Mesodermal cell (in vitro differentiated cells): ENCODE measurements at regions not wholly inside any gene's neighbourhood (a gene's known extent, or its start where the extent isn't known, plus 50 kb on each side); places are given as distances from the start of the nearest gene placed in this dataset.

ENCODE experiments used
- H3K27ac ChIP-seq: 2 replicates; pipeline ENCODE4 v1.7.0; 2013; ENCODE audit warnings: mild to moderate bottlenecking, low read depth, low read length, moderate library complexity; ENCODE audit not compliant: severe bottlenecking
- H3K36me3 ChIP-seq: 2 replicates; pipeline ENCODE4 v1.7.1; 2013; ENCODE audit warnings: mild to moderate bottlenecking, low read length, moderate library complexity; ENCODE audit not compliant: control insufficient read depth, insufficient read depth
- H3K4me1 ChIP-seq: one replicate; pipeline ENCODE4 v1.7.1; 2013; ENCODE audit warnings: mild to moderate bottlenecking, low read length; ENCODE audit not compliant: insufficient read depth, control insufficient read depth, poor library complexity, severe bottlenecking
- H3K4me3 ChIP-seq: 2 replicates; pipeline ENCODE4 v1.7.0; 2013; ENCODE audit warnings: low read length, control low read depth, mild to moderate bottlenecking; ENCODE audit not compliant: insufficient read depth, poor library complexity, severe bottlenecking; ENCODE audit errors: extremely low read depth
- H3K9me3 ChIP-seq: 2 replicates; pipeline ENCODE4 v1.7.1; 2013; ENCODE audit warnings: mild to moderate bottlenecking, low read length, moderate library complexity; ENCODE audit not compliant: control insufficient read depth
- WGBS, 2 experiments: methylation state at CpG; one replicate each; pipeline ENCODE4 v1.1.5; 2013; ENCODE audit warnings: missing lambda C conversion rate in 2 of 2; ENCODE audit not compliant: insufficient coverage in 2 of 2; 5-methylcytosine and 5-hydroxymethylcytosine counted together

DNA sequence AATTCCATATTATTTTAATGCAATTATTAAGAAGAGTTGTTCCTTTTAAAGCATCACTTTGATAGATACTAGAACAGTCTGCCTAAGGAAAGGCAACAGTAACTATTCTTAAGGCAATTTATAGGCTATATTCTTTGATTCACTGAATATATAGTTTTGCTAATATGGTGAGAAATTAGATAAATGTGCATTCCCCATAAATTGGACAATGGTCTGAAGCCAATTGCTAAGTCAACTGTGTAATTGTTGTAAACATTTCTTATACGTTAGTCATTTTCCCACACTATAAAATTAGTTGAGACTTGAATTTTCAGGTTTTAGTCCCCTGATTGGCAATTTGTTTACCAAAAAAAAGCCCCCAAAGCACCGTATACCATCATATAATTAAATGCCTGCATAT, 263.0 kb upstream of the NECTIN3 start:
- 100% methylated on average over 1 of the region's 2 CpGs; no CpG with 5 or more reads in 1 of the 2 experiments for WGBS, 2 experiments
- H3K4me3 ChIP-seq = no peak overlapping the region
- peaks cover 8% of the 10 kb centered on the region for H3K4me1 ChIP-seq

DNA sequence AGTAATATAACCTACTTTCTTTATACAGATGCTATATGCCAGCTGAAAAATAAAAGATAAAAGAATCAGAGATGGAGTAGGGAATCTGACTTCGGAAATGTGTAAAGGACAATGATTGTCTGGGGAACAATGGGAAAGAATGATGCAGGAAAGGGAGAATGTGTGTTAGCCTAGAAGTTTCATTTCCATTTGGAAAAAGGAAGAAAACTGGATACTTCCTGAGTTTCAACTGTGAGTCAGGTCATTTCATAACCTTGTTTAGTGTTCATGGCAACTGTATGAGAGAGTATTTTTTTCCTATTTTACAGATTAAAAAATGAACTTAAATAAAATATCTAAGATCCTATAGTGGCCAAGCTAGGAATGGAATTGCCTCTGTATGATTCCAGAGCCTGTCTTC, 261.3 kb upstream of the NECTIN3 start:
- Histone ChIP-seq H3K4me3 (no peak overlapping the region), H3K9me3 (no peaks in the 10 kb centered on the region), H3K27ac (no peak overlapping the region), H3K36me3 (no peaks in the 10 kb centered on the region), H3K4me1 (peaks cover 13% of the 10 kb centered on the region)
- 75 to 80% methylated on average over 1 of the region's 1 CpG for WGBS, 2 experiments

More for the DNA sequence above, 263.0 kb upstream of the NECTIN3 start:
- Histone ChIP-seq H3K9me3 (no peaks in the 10 kb centered on the region), H3K27ac (no peak overlapping the region), H3K36me3 (no peaks in the 10 kb centered on the region)

DNA sequence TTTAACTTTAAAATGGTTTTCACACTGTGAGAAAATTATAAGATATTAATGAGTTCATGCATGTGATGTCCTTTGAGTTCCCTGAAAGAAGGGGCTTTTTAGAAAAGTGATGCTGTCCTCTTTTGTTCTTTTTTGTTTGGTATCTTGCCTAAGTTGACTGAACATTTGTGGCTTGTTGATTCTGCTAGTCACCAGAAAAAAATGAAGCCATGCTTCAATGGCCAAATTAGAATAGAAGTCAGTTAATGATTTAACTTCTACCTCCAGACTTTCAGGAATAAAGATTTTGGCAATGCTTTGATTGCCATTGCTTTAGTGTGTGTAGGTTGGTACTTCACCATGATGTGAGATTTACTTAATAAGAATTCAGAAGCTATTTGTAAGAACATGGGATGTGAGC, 260.6 kb upstream of the NECTIN3 start:
- Histone ChIP-seq H3K9me3 (no peaks in the 10 kb centered on the region), H3K27ac (no peak overlapping the region), H3K4me3 (no peak overlapping the region), H3K4me1 (peaks cover 18% of the 10 kb centered on the region), H3K36me3 (no peaks in the 10 kb centered on the region)

DNA sequence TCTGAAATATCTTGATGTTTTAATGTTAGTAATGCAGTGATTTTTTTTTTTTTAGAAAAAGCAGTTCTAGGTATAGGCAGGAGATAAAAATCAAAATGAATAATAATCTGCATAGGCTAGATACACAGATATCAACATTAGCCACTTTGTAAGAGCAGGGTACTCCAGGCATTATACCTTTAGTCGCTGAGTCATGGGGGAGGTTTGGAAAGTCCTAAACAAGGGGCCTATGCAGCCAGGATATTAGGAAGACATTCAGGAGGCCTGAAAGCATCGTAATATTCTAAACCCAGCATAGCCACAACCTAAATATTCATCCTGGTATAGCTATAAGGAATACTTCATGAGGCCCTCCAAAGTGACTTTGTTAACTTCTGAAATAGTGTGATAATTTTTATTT, 258.1 kb upstream of the NECTIN3 start:
- H3K27ac ChIP-seq = peak overlapping the region; percentile 91
- H3K4me3 ChIP-seq = no peak overlapping the region
- WGBS, 2 experiments = no CpG with 5 or more reads among the region's 2 CpGs

DNA sequence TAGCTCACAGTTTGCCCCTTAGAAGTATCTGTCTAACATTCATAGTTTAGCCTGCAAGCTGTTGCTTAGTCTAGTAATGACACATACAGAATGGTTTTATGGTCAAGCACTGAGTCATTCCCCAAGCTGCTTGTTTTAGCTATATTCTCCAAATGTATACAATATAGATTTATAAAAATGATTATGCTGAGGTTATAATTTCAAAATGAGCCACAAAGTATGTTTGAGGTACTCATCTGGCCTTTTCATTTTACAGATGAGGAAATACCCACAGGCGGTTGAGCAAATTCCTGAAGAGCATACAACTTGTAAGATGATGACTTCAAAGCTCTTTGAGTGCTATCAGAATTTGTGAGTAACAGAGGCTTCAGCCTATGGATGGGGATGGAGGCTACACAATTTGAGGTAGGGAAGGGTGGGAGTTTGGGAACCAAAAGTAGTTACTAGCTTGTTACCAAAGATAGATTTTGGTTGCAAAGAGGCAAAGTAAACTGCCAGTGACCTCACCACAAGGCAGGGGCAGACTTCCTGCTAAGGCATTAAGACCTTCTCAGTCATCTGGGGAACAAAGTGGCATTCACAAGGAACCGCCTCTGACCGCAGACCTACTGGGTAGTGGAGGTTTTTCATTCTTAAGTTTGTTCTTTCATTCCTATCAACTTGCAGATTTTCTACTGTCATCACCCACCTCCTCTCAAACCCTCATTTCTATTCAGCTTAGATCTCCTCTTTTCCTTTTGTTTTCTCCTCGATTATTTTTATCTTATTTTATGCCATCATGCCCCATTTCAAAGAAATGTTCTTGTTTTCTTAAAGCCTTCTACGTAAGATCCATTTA, 257.2 kb upstream of the NECTIN3 start:
- Histone ChIP-seq H3K27ac (peak overlapping the region; percentile 91), H3K9me3 (no peaks in the 10 kb centered on the region), H3K4me1 (peaks cover 18% of the 10 kb centered on the region), H3K36me3 (no peaks in the 10 kb centered on the region), H3K4me3 (no peak overlapping the region)
- WGBS, 2 experiments = 58 to 71% methylated on average over 2 to 3 of the region's 5 CpGs

More for the DNA sequence above, 258.1 kb upstream of the NECTIN3 start:
- H3K9me3 ChIP-seq = no peaks in the 10 kb centered on the region
- no peaks in the 10 kb centered on the region for H3K36me3 ChIP-seq
- peaks cover 18% of the 10 kb centered on the region for H3K4me1 ChIP-seq

DNA sequence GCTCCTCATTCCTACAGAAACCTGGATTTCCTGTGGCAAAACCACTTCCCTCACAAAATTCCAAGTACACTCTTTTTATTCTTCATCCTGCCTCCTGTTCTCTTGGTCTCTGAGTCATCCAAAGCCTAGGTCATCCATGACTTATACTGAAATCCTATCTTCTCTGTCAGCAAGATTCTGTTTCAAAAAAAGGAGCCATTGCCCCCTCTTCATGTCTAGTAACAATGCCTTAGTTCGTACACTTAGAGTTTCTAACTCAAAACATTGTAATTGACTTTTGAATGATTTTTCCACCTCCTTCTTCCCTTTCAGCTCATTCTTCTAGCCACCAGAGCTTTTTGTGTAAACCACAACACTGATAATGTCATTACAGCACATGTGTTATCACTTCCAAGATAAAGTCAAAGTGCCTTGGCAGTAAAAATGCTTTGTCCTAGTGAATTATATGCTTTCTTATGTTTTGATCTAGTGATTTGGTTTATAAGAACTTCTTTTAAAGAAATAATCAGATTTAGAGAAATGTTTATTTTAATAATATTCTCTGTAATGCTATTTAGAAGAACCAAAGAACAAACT, 256.5 kb upstream of the NECTIN3 start:
- Histone ChIP-seq H3K4me1 (peaks cover 18% of the 10 kb centered on the region), H3K36me3 (no peaks in the 10 kb centered on the region), H3K9me3 (no peaks in the 10 kb centered on the region), H3K4me3 (no peak overlapping the region), H3K27ac (peak overlapping the region; percentile 91)
- 50 to 60% methylated on average over 1 of the region's 1 CpG for WGBS, 2 experiments

DNA sequence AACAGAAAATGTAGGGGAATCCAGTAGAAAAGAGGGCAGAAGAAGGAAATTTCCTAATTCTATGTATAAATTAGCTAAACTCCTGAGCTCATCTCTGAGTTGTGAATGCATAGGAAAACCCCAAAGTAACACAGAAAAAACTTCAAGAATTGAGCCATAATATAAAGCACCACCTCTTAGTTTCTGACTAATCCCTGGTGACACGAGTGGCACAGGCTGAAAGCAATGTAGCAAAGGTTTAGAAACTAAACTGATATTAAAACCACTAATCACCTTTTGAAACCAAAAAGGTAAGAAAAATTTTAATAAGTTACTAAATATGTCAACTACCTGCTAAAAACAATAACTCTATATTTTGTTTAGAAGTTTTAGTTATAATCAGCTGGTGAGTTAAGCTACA, 255.6 kb upstream of the NECTIN3 start:
- H3K4me3 ChIP-seq = no peak overlapping the region
- 100% methylated on average over 1 of the region's 1 CpG; no CpG with 5 or more reads in 1 of the 2 experiments for WGBS, 2 experiments
- H3K4me1 ChIP-seq = peaks cover 18% of the 10 kb centered on the region
- H3K27ac ChIP-seq = peak overlapping the region; percentile 51
- H3K9me3 ChIP-seq = no peaks in the 10 kb centered on the region
- no peaks in the 10 kb centered on the region for H3K36me3 ChIP-seq

DNA sequence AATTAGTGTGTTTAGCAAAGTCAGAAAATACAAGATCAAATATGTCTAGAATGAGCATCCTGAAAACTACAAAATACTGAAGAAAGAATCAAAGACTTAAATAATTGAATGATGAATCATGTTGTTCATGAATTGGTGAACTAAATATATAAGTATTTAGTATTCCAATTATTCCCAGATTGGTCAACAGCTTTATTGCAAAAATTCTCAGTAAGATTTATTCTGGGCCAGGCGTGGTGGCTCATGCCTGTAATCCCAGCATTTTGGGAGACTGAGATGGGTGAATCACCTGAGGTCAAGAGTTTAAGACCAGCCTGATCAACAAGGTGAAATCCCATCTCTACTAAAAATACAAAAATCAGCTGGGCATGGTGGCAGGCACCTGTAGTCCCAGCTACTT, 250.0 kb upstream of the NECTIN3 start:
- Histone ChIP-seq H3K4me3 (no peak overlapping the region), H3K27ac (no peak overlapping the region), H3K4me1 (no peaks in the 10 kb centered on the region), H3K36me3 (no peaks in the 10 kb centered on the region), H3K9me3 (no peaks in the 10 kb centered on the region)
- 100% methylated on average over 1 of the region's 1 CpG; no CpG with 5 or more reads in 1 of the 2 experiments for WGBS, 2 experiments

DNA sequence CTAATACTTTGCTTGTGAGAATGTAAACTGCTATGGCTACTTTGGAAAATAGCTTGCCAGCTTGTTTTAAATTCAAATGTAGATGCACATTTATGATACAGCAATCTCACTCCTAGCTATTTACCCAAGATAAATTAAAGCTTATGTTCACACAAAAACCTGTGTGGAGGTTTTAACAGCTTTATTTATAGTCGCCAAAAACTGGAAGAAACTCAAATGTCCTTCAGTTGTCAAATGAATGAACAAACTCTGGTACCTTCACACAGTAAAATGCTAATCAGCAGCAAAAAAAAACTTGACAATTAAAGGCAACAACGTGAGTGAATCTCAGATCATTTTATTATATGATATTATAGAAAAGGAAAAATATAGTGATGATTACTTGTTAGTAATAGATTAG, 248.6 kb upstream of the NECTIN3 start:
- no peaks in the 10 kb centered on the region for H3K9me3 ChIP-seq
- H3K4me3 ChIP-seq = no peak overlapping the region
- 91% methylated on average over 1 of the region's 2 CpGs; no CpG with 5 or more reads in 1 of the 2 experiments for WGBS, 2 experiments
- no peaks in the 10 kb centered on the region for H3K36me3 ChIP-seq
- no peak overlapping the region for H3K27ac ChIP-seq
- H3K4me1 ChIP-seq = no peaks in the 10 kb centered on the region

DNA sequence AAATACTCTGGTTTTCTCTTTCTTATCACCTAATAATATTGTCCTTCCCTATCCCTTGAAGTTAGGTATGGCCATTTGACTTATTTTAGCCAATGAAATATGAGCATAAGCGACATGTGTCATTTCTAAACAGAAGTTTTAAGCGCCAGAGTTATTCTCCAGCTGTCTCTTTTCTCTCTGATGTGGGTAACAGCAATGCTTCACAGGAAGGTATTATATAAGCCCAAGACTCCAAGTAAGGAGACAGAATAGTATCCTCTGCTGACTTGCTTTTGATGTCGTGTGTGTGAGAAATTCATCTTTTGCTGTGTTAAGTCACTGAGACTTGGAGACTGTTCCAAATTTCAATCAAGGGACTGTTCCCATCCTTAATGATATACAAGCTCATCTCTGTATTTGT, 224.6 kb upstream of the NECTIN3 start:
- H3K4me3 ChIP-seq = no peak overlapping the region
- no peak overlapping the region for H3K27ac ChIP-seq
- no peaks in the 10 kb centered on the region for H3K9me3 ChIP-seq
- H3K36me3 ChIP-seq = no peaks in the 10 kb centered on the region
- H3K4me1 ChIP-seq = no peaks in the 10 kb centered on the region
- WGBS, 2 experiments = 58 to 90% methylated on average over 2 to 3 of the region's 3 CpGs

DNA sequence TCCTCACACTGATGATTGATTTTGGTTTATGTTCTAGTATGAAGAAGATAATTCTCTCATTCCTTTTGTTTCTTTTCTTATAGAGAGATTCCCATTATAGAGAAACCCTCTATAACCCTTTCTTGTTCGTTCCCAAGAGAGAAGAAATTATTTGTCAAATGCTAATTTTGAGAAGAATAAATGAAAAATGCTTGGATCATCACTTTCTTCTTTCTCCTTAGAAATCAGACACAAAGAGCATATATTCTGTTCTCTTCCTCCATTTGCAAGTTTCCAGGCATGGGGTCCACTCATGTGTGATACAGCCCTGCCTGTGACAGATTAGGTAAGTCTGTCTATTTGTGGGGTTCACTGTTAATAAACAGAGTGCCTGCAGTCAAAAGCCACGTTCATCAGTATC, 222.6 kb upstream of the NECTIN3 start:
- Histone ChIP-seq H3K36me3 (no peaks in the 10 kb centered on the region), H3K4me1 (no peaks in the 10 kb centered on the region), H3K4me3 (no peak overlapping the region), H3K9me3 (no peaks in the 10 kb centered on the region), H3K27ac (no peak overlapping the region)
- WGBS, 2 experiments = no CpG with 5 or more reads among the region's 2 CpGs
